Retinal pigment epithelial cell (primary cell): ENCODE measurements at regions not wholly inside any gene's neighbourhood (a gene's known extent, or its start where the extent isn't known, plus 50 kb on each side); places are given as distances from the start of the nearest gene placed in this dataset.

Experiments used
- DNase-seq: peaks from one replicate; pipeline ENCODE4 v3.0.0-alpha.2; 2010; ENCODE audit warnings: low read depth
- H3K4me3 ChIP-seq: 2 replicates; pipeline ENCODE4 v1.5.1; 2011; ENCODE audit warnings: mild to moderate bottlenecking, low read length, control low read depth, moderate library complexity
- CTCF ChIP-seq: conservative IDR thresholded peaks from 2 replicates; pipeline ENCODE4 v1.5.1; 2011; ENCODE audit warnings: low read depth, low read length, control low read depth, inconsistent platforms

- no peak for TF ChIP-seq CTCF
- H3K4me3 ChIP-seq, result no peak overlapping the region
- no peak for DNase-seq
Observed at GRCh38 chr5:154630410-154630809, 124.8 kb upstream of the LARP1 start.

GRCh38 chr5:154628685-154629084 lies 126.5 kb upstream of the LARP1 start:
- H3K4me3 ChIP-seq, result no peak overlapping the region
- no peak for DNase-seq
- no peak for TF ChIP-seq CTCF

- no peak for TF ChIP-seq CTCF
- no peak for DNase-seq
- H3K4me3 ChIP-seq, result no peak overlapping the region
Observed at GRCh38 chr5:154627698-154628678, 127.2 kb upstream of the LARP1 start.

- TF ChIP-seq CTCF, result no peak
- no peak overlapping the region for H3K4me3 ChIP-seq
- DNase-seq, result no peak
Observed at GRCh38 chr5:154626876-154627557, 128.2 kb upstream of the LARP1 start.

GRCh38 chr5:154625031-154625430 lies 130.1 kb upstream of the LARP1 start:
- no peak for TF ChIP-seq CTCF
- no peak for DNase-seq

GRCh38 chr5:154624341-154624740 lies 130.8 kb upstream of the LARP1 start:
- no peak for DNase-seq
- H3K4me3 ChIP-seq, result no peak overlapping the region
- no peak for TF ChIP-seq CTCF

More at GRCh38 chr5:154625031-154625430, 130.1 kb upstream of the LARP1 start:
- no peak overlapping the region for H3K4me3 ChIP-seq
